OCI-LY3 (cell line): ENCODE measurements at regions not wholly inside any gene's neighbourhood (a gene's known extent, or its start where the extent isn't known, plus 50 kb on each side); places are given as distances from the start of the nearest gene placed in this dataset.

Experiments used
- CTCF ChIP-seq: fragments of 200-600, 300-600 bp; sonication (generic); IDR thresholded peaks from 2 replicates; pipeline ENCODE4 v1.5.1; 2014; ENCODE audit warnings: antibody characterized with exemption, low read length, low read depth
- EZH2phosphoT487 ChIP-seq: fragments of 200-600 bp; shearing (Covaris generic); IDR thresholded peaks from 2 replicates; pipeline ENCODE4 v1.6.1; 2018; ENCODE audit warnings: antibody characterized with exemption, mixed run types, low read depth

- TF ChIP-seq CTCF (no peak), EZH2phosphoT487 (no peak)
Observed at GRCh38 chr15:79172032-79172481, 81.5 kb upstream of the RASGRF1 start.
